CD4-positive, alpha-beta T cell (primary cell): ENCODE measurements at regions not wholly inside any gene's neighbourhood (a gene's known extent, or its start where the extent isn't known, plus 50 kb on each side); places are given as distances from the start of the nearest gene placed in this dataset.

Source experiments
- ATAC-seq: fragments of 200-7000 bp; cut with Tn5 transposase; one replicate; pipeline ENCODE4 v1.10.0; 2022; ENCODE audit warnings: mild to moderate bottlenecking; ENCODE audit not compliant: poor library complexity
- CTCF ChIA-PET: fragments of 350-600 bp; sonication (Branson Sonifier 250); formaldehyde crosslinking; loops from one replicate; lab custom pipeline; 2021; ENCODE audit warnings: antibody characterized with exemption, inconsistent platforms; lab: Charles Lee
- POLR2A ChIA-PET: fragments of 350-600 bp; sonication (Branson Sonifier 250); formaldehyde crosslinking; loops from one replicate; lab custom pipeline; 2021; ENCODE audit warnings: antibody characterized with exemption, inconsistent platforms; lab: Charles Lee
- DNase-seq, 14 experiments: peaks; one replicate each; pipeline ENCODE4 v3.0.0-alpha.2; 2013 to 2020; ENCODE audit warnings: mixed read lengths in 2 of 14
- H3K27ac ChIP-seq, 2 donors: one replicate each; pipeline versions ENCODE4 v1.5.1 to v1.7.0; 2013; ENCODE audit warnings: low read length in 2 of 2, low read depth in 1 of 2, mild to moderate bottlenecking in 1 of 2
- H3K27me3 ChIP-seq, 2 experiments: 1 replicate in 1 of 2; 2 replicates in 1 of 2; pipeline versions ENCODE4 v1.6.1 to v1.7.0; 2013; ENCODE audit warnings: low read length in 2 of 2, control low read depth in 1 of 2, mild to moderate bottlenecking in 1 of 2, moderate library complexity in 1 of 2; ENCODE audit not compliant: insufficient read depth in 2 of 2, control insufficient read depth in 1 of 2
- H3K36me3 ChIP-seq: one replicate; pipeline ENCODE4 v1.6.1; 2013; ENCODE audit warnings: low read length, control low read depth; ENCODE audit not compliant: insufficient read depth
- H3K4me1 ChIP-seq: one replicate; pipeline ENCODE4 v1.6.1; 2013; ENCODE audit warnings: low read length, control low read depth; ENCODE audit not compliant: insufficient read depth
- H3K4me3 ChIP-seq: one replicate; pipeline ENCODE4 v1.5.1; 2013; ENCODE audit warnings: mild to moderate bottlenecking, low read length, moderate library complexity
- H3K9me3 ChIP-seq, 2 experiments: 1 replicate in 1 of 2; 2 replicates in 1 of 2; pipeline versions ENCODE4 v1.6.1 to v1.7.0; 2013; ENCODE audit warnings: low read length in 2 of 2, mild to moderate bottlenecking in 2 of 2, control low read depth in 1 of 2, moderate library complexity in 1 of 2; ENCODE audit not compliant: control insufficient read depth in 1 of 2, insufficient read depth in 1 of 2
- H3K27ac Mint-ChIP-seq: one replicate; pipeline ENCODE4 v1.8.0; 2020; ENCODE audit warnings: mixed read lengths
- H3K27me3 Mint-ChIP-seq: one replicate; pipeline ENCODE4 v1.8.0; 2021; ENCODE audit warnings: mixed read lengths
- H3K36me3 Mint-ChIP-seq: one replicate; pipeline ENCODE4 v1.8.0; 2021; ENCODE audit warnings: low read depth, mixed read lengths
- H3K4me1 Mint-ChIP-seq: one replicate; pipeline ENCODE4 v1.8.0; 2021; ENCODE audit warnings: low read depth, mixed read lengths
- H3K4me3 Mint-ChIP-seq: one replicate; pipeline ENCODE4 v1.8.0; 2020; ENCODE audit warnings: mild to moderate bottlenecking, mixed read lengths
- H3K9me3 Mint-ChIP-seq: one replicate; pipeline ENCODE4 v1.8.0; 2020; ENCODE audit warnings: mixed read lengths
- intact Hi-C, 2 experiments: fragments of 100-400 bp; cut with DNase I in 1 of 2; cut with micrococcal nuclease in 1 of 2; formaldehyde crosslinking; loops; one replicate each; pipeline versions ENCODE4 v1.15.1 to v1.9.0; 2023 to 2025; cut with DNase I, micrococcal nuclease
- TF ChIP-seq, protein P1 (sequence below): fragments of 200-600 bp; IDR thresholded peaks from one replicate; pipeline ENCODE4 v1.8.0; 2022; ENCODE audit warnings: antibody characterized with exemption, mild to moderate bottlenecking

GRCh38 chr6:23222724-23223123, 653.4 kb downstream of the HDGFL1 start:
- peaks cover 0 to 4% of the 10 kb centered on the region in 2 experiments for H3K9me3 ChIP-seq
- Mint-ChIP-seq H3K4me3 (no peak overlapping the region), H3K27ac (no peak overlapping the region), H3K36me3 (no peaks in the 10 kb centered on the region), H3K27me3 (no peaks in the 10 kb centered on the region), H3K4me1 (no peaks in the 10 kb centered on the region), H3K9me3 (peaks cover 3% of the 10 kb centered on the region)
- ATAC-seq (no peak), DNase-seq (no peak)
- H3K27ac ChIP-seq: no peak overlapping the region
- H3K27me3 ChIP-seq: no peaks in the 10 kb centered on the region
- ChIA-PET POLR2A (no interaction called here), CTCF (no interaction called here)
- TF ChIP-seq, protein P1, sequence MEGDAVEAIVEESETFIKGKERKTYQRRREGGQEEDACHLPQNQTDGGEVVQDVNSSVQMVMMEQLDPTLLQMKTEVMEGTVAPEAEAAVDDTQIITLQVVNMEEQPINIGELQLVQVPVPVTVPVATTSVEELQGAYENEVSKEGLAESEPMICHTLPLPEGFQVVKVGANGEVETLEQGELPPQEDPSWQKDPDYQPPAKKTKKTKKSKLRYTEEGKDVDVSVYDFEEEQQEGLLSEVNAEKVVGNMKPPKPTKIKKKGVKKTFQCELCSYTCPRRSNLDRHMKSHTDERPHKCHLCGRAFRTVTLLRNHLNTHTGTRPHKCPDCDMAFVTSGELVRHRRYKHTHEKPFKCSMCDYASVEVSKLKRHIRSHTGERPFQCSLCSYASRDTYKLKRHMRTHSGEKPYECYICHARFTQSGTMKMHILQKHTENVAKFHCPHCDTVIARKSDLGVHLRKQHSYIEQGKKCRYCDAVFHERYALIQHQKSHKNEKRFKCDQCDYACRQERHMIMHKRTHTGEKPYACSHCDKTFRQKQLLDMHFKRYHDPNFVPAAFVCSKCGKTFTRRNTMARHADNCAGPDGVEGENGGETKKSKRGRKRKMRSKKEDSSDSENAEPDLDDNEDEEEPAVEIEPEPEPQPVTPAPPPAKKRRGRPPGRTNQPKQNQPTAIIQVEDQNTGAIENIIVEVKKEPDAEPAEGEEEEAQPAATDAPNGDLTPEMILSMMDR: no peak
- no peaks in the 10 kb centered on the region for H3K4me1 ChIP-seq
- H3K4me3 ChIP-seq: no peak overlapping the region
- intact Hi-C loops: no loop called here
- no peaks in the 10 kb centered on the region for H3K36me3 ChIP-seq

- Mint-ChIP-seq H3K27ac (no peak overlapping the region), H3K27me3 (no peaks in the 10 kb centered on the region), H3K4me1 (no peaks in the 10 kb centered on the region), H3K4me3 (no peak overlapping the region), H3K36me3 (no peaks in the 10 kb centered on the region), H3K9me3 (peaks cover 3% of the 10 kb centered on the region)
- no peaks in the 10 kb centered on the region for H3K36me3 ChIP-seq
- H3K27ac ChIP-seq: no peak overlapping the region
- ATAC-seq (no peak), DNase-seq (no peak)
- H3K4me3 ChIP-seq: no peak overlapping the region
- H3K4me1 ChIP-seq: no peaks in the 10 kb centered on the region
- intact Hi-C loops: no loop called here
- ChIA-PET CTCF (no interaction called here), POLR2A (no interaction called here)
- TF ChIP-seq, protein P1: no peak
- no peaks in the 10 kb centered on the region for H3K27me3 ChIP-seq
- peaks cover 0 to 18% of the 10 kb centered on the region in 2 experiments for H3K9me3 ChIP-seq
Observed at GRCh38 chr6:23224540-23224939, 655.2 kb downstream of the HDGFL1 start.

- no peak overlapping the region for H3K4me3 Mint-ChIP-seq
- H3K27ac Mint-ChIP-seq: no peak overlapping the region
- intact Hi-C loops: no loop called here
- ATAC-seq: no peak
- H3K27ac ChIP-seq: no peak overlapping the region
- DNase-seq: no peak
- no peaks in the 10 kb centered on the region for H3K4me1 Mint-ChIP-seq
- H3K4me1 ChIP-seq: no peaks in the 10 kb centered on the region
- H3K36me3 ChIP-seq: no peaks in the 10 kb centered on the region
- no peak overlapping the region for H3K4me3 ChIP-seq
- peaks cover 5% of the 10 kb centered on the region for H3K9me3 Mint-ChIP-seq
- ChIA-PET POLR2A (no interaction called here), CTCF (no interaction called here)
- no peaks in the 10 kb centered on the region for H3K27me3 ChIP-seq
- TF ChIP-seq, protein P1: no peak
- no peaks in the 10 kb centered on the region for H3K36me3 Mint-ChIP-seq
- H3K27me3 Mint-ChIP-seq: no peaks in the 10 kb centered on the region
- peaks cover 0 to 18% of the 10 kb centered on the region in 2 experiments for H3K9me3 ChIP-seq
Observed at GRCh38 chr6:23228439-23229024, 659.2 kb downstream of the HDGFL1 start.
